Progenitor cell of endocrine pancreas (in vitro differentiated cells): ENCODE measurements at regions not wholly inside any gene's neighbourhood (a gene's known extent, or its start where the extent isn't known, plus 50 kb on each side); places are given as distances from the start of the nearest gene placed in this dataset.

Experiments used
- DNase-seq: peaks from one replicate; pipeline ENCODE4 v3.0.0; 2021; ENCODE audit warnings: low spot score; ENCODE audit not compliant: unreplicated experiment
- H3K27ac Mint-ChIP-seq: 2 replicates; pipeline ENCODE4 v1.8.0; 2021; ENCODE audit warnings: mild to moderate bottlenecking, moderate library complexity, mixed read lengths
- H3K27me3 Mint-ChIP-seq: 2 replicates; pipeline ENCODE4 v1.8.0; 2021; ENCODE audit warnings: mixed read lengths
- H3K36me3 Mint-ChIP-seq: 2 replicates; pipeline ENCODE4 v1.8.0; 2022; ENCODE audit warnings: mixed read lengths; ENCODE audit not compliant: insufficient read depth
- H3K4me1 Mint-ChIP-seq: 2 replicates; pipeline ENCODE4 v1.8.0; 2021; ENCODE audit warnings: low read depth, mixed read lengths
- H3K4me3 Mint-ChIP-seq: 2 replicates; pipeline ENCODE4 v1.8.0; 2021; ENCODE audit warnings: low read depth, mild to moderate bottlenecking, moderate library complexity, mixed read lengths
- H3K9me3 Mint-ChIP-seq: 2 replicates; pipeline ENCODE4 v1.8.0; 2021; ENCODE audit warnings: low read depth, mixed read lengths
- CTCF ChIP-seq: fragments of 200-600 bp; sonication (generic); IDR thresholded peaks from one replicate; pipeline ENCODE4 v1.5.0; 2021; ENCODE audit warnings: antibody characterized with exemption, mild to moderate bottlenecking; ENCODE audit not compliant: unreplicated experiment

GRCh38 chr13:21996049-21996448, 325.2 kb downstream of the FGF9 start:
- Mint-ChIP-seq H3K27me3 (peaks cover 6% of the 10 kb centered on the region), H3K27ac (no peak overlapping the region), H3K36me3 (no peaks in the 10 kb centered on the region), H3K4me1 (no peaks in the 10 kb centered on the region), H3K9me3 (no peaks in the 10 kb centered on the region), H3K4me3 (no peak overlapping the region)
- DNase-seq: no peak
- no peak for TF ChIP-seq CTCF

GRCh38 chr13:21997726-21998125, 326.9 kb downstream of the FGF9 start:
- Mint-ChIP-seq H3K27me3 (peaks cover 6% of the 10 kb centered on the region), H3K36me3 (no peaks in the 10 kb centered on the region), H3K9me3 (no peaks in the 10 kb centered on the region), H3K4me3 (no peak overlapping the region), H3K4me1 (no peaks in the 10 kb centered on the region), H3K27ac (no peak overlapping the region)
- no peak for DNase-seq
- no peak for TF ChIP-seq CTCF

GRCh38 chr13:21998279-21998990, 327.6 kb downstream of the FGF9 start:
- Mint-ChIP-seq H3K27ac (no peak overlapping the region), H3K9me3 (no peaks in the 10 kb centered on the region), H3K36me3 (no peaks in the 10 kb centered on the region), H3K27me3 (peaks cover 6% of the 10 kb centered on the region), H3K4me3 (no peak overlapping the region), H3K4me1 (no peaks in the 10 kb centered on the region)
- DNase-seq: no peak
- no peak for TF ChIP-seq CTCF

- no peak overlapping the region for H3K27ac Mint-ChIP-seq
- H3K36me3 Mint-ChIP-seq: no peaks in the 10 kb centered on the region
- H3K9me3 Mint-ChIP-seq: no peaks in the 10 kb centered on the region
- peaks cover 6% of the 10 kb centered on the region for H3K27me3 Mint-ChIP-seq
- TF ChIP-seq CTCF: no peak
- no peak for DNase-seq
- H3K4me1 Mint-ChIP-seq: no peaks in the 10 kb centered on the region
- H3K4me3 Mint-ChIP-seq: no peak overlapping the region
Measured at GRCh38 chr13:21999666-22000065, 328.8 kb downstream of the FGF9 start.

- no peak overlapping the region for H3K4me3 Mint-ChIP-seq
- TF ChIP-seq CTCF: no peak
- no peak overlapping the region for H3K27ac Mint-ChIP-seq
- no peak for DNase-seq
- no peaks in the 10 kb centered on the region for H3K36me3 Mint-ChIP-seq
- no peaks in the 10 kb centered on the region for H3K9me3 Mint-ChIP-seq
- peaks cover 6% of the 10 kb centered on the region for H3K27me3 Mint-ChIP-seq
- H3K4me1 Mint-ChIP-seq: no peaks in the 10 kb centered on the region
Measured at GRCh38 chr13:22000191-22000590, 329.3 kb downstream of the FGF9 start.
